Jurkat, Clone E6-1 (cell line): ENCODE measurements at regions not wholly inside any gene's neighbourhood (a gene's known extent, or its start where the extent isn't known, plus 50 kb on each side); places are given as distances from the start of the nearest gene placed in this dataset.

ENCODE experiments used
- DNase-seq: peaks from one replicate; pipeline ENCODE4 v3.0.0-alpha.2; 2011; ENCODE audit warnings: low read depth, low spot score
- H3K4me3 ChIP-seq: 2 replicates; pipeline ENCODE4 v1.5.1; 2011; ENCODE audit warnings: mild to moderate bottlenecking, low read length, control low read depth, moderate library complexity

DNA sequence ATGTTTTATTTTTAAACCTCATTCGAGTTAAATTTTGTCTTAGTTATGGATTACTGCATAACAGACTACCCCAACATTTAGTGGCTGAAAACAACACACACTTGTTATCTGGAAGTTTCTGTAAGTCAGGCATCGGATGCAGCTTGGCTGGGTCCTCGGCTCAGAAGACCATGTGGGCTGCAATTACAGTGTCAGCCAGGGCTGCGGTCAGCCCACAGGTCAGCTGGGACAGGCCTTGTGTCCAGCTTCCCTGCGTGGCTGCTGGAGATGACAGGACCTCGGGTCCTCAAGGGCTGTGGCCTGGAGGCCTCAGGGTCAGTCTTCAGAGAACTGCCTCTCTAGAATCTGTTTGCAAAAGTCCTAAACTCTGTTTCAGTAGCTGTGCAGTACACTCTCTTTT, 219.0 kb upstream of the IRX1 start:
- no peak overlapping the region for H3K4me3 ChIP-seq
- no peak for DNase-seq

DNA sequence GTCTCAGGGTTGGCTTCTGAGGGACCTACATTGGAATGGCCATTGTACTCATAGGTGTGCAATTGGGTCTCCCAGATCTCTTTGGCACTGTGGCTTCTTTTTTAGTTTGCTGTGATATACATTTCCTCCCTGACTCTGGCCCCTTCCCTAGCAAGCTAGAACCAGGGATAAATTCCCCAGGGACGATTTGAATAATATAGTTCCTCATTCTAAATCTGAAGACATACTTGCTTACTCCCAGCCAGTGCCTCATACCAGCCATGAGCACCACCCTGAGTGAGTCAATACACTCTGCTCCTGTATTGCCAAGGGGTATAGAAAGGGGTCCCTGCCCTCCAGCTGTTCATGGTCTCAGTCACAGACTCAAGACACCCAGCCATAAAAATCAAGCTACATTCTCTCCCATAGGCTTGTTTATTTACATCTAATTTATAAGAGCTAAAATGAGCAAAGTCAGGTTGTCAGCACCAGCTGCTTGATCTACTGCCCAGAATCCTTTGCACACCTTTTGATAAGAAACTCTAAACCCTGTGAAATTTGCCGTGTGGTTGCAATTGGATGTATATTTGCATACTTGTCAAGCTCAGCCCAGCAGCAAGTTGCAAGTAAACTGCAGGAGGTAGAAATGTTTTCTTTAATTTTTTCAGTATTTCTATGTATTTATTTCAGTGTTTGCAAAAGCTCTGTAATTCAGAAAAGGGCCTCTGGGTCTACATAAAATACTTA, 219.9 kb upstream of the IRX1 start:
- no peak for DNase-seq

DNA sequence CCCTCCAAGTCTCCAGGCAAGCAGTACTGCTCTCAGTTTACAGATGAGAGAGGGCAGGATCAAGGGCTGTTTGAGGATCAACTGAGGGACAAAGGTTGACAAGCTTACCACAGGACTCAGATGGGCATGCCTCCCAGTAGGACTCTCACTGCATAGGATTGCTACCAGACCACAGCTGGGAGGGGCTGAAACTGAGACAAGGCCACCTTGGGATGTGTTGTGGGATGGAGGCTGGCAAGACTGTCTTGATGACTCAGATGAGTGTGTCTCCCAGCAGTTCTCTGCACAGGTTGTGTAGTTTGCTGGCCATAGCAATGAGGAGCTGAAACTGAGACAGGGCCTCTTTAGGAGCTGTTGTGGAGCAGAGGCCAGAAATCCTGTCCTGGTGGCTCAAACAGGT, 222.2 kb upstream of the IRX1 start:
- DNase-seq = no peak
- H3K4me3 ChIP-seq = no peak overlapping the region

More for the DNA sequence above, 219.9 kb upstream of the IRX1 start:
- no peak overlapping the region for H3K4me3 ChIP-seq

DNA sequence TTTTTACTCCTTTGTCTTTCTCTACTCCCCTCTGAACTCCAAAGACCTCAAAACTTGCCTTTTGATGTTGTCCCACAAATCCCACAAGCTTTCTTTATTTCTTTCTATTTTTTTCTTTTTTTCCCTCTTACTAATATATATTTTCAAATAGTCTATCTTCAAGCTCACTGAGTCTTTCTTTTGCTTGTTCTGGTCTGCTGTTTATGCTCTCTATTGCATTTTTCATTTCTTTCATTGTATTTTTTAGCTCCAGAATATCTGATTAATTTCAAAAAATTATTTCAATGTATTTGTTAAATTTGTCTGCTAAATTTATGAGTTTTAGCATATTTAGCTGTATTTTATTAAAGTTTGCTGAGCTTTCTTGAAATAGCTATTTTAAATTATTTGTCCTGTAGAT, 223.3 kb upstream of the IRX1 start:
- DNase-seq = no peak
- H3K4me3 ChIP-seq = no peak overlapping the region

DNA sequence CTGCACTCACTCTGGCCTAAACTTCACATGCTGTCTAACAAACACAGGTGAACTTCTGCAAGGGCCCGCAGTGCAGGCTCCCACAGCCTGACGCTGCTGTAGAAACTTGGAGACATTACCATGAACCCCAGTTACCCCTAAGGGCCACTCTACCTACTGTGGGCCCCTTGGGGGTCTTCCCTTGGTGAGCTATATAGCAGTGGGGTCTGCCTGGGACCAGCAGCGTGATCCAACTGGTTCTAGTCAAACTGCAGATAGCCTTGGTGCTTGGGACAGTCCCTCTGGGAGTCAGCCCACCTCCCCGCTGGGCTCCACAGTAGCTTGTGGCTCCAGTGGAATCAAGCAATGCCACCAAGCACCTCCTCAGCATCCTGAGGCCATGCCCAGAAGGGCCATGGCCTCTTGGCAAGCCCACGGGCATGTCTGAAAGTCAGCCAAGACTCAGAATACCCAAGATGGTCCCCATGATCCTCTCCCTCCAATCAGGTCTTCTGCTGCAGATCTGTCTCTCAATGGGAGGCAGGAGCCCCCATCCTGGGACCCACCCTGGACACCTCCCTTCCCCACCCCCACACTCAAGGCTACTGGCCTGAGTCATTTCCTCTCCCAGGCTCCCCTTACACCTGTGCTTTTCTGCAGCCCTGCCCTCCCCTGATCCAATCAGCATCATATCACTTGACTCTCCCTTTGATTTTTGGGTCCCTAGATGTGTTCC, 230.0 kb upstream of the IRX1 start:
- no peak overlapping the region for H3K4me3 ChIP-seq
- no peak for DNase-seq

DNA sequence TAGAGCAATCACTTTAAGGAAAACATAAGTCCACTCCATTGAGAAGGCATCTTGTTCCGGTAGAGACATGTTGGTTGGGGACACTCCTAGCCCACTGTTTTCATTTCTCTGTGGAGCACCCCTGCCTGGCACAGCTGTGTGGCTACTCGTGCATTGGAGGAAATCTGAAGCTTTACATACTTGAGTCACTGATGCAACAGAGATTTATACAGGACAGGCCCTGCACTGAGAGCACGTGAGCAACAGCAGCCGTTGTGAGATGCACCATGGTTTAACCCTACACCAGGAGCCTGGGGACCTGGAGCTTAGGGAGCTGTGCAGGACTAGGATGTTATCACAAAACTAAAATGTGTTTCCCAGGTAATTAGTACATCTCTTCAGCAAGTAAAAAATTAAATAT, 230.7 kb upstream of the IRX1 start:
- no peak for DNase-seq
- no peak overlapping the region for H3K4me3 ChIP-seq

DNA sequence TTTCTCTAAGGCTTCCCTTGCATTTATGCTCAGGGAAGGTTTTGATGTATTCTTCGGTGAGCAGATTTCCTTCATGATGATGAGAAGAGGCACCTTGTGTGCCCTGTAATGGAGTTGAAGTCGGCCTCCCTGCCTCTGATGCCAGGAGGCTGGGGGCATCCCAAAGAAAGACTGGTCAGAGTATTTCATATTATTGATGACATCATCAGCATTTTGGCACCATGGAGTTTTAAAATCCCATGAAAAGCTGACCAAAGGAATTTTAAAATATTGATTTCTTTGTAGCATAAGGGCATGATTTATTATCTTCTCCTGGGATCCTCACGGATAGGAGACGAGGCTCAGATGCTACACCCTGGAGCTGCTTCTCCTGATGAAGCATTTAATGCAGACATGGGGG, 231.2 kb upstream of the IRX1 start:
- DNase-seq = no peak
- H3K4me3 ChIP-seq = no peak overlapping the region

DNA sequence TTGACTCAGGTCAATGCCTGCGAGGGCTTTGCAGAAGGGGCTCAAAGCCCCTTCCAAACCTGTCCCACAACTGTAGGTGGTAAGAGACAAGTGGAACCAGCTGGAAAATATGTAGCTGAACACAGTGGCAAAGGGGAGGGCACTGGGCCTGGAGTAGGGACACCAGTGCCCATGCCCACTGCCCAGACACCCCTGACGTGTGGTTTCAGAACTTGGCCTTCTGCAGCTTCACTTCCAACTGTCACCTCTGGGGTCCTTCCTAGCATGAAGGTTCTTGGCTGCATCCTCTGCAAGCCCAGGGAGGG, 233.1 kb upstream of the IRX1 start:
- DNase-seq = no peak
- H3K4me3 ChIP-seq = no peak overlapping the region

DNA sequence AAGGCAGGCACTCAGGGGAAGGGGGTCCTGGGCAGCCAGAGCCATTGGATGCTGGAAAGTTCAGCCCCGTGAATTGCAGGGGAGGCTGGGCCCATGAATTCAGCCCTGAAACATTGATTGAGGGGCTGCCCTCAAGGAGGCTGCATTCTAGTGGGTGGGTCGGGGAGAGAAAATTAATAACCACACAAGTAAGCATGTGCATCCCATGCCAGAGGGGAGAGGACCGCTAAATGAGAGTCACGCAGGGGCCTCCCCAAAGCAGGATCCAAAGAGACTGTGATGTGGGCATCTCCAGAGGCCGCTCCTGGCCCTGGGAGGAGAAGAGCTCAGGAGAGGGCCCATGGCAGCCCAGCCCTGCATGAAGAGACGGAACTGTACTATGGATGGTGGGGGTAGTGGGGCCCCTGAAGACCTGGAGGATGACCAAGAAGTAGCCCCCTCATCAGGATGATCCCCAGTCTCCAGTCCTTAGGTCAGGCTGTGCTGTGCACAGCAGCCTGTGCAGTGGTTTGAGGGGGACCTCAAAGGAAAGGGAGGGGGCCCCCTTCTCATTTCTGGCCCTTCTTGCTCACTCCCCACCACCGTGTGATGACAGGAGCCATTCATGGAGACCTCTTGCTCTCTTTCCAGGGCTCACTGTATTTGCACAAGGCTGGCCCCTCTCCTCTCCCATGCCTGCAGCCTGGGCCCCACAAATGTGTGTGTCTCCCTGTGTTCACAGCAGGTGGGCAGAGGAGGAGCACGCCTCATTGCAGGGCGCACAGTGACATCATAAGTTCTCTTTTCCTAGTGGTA, 233.6 kb upstream of the IRX1 start:
- no peak overlapping the region for H3K4me3 ChIP-seq
- no peak for DNase-seq

DNA sequence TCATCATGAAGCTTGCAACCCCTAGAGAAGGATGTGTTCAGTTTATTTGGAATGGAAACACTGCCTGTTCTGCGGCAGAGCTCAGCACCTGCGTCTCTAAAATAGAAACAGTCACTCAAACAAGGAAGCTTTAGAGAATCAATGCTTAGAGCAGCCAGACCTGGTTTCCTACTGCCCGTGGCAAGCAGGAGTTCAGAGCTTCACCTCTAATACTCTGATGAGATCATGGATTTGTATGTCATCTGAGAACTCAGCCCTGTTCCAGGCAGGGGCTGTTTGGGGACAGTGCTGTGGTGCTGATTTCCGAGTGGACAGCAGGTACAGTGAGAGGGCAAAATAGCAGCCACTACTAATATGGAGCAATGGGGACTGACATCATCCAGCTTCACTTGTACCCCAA, 236.0 kb upstream of the IRX1 start:
- no peak overlapping the region for H3K4me3 ChIP-seq
- no peak for DNase-seq

DNA sequence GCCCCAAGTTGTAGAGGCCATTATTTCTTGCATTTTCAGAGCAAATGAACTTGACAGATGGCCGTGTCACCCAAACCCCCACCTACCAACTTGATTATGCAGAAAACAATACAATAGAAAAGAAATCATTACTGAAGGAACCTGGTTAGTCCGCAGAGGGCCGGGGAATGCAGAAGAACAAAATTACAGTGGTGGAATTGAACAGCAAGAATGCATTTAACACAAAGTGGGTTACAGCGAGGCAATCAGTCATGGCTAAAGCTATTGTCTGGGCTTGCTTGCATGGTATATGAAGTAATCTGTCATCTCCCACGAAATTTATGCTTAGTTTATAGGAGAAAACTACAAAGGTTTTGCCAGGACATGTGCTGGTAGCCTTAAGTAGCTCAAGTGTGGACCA, 238.3 kb upstream of the IRX1 start:
- DNase-seq = no peak
- H3K4me3 ChIP-seq = no peak overlapping the region

DNA sequence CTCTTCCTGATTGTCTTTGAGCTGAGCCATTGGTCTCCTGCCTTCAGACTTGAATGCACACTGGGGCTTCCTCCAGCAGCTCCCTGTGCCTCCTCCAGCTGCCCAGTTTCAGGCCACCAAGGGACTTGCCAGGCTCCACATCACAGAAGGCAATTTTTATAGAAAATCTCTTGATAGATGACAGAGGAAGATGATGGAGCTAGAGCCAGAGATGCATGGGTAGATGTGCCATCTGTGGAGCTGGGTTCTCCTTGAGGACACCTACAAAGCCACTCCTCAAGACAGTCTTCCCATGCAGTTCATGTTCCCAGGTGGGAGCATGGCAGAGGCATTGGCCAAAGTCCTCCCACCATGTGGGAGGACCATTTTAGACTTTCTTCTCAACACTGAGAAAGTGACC, 239.6 kb upstream of the IRX1 start:
- no peak for DNase-seq
- H3K4me3 ChIP-seq = no peak overlapping the region

DNA sequence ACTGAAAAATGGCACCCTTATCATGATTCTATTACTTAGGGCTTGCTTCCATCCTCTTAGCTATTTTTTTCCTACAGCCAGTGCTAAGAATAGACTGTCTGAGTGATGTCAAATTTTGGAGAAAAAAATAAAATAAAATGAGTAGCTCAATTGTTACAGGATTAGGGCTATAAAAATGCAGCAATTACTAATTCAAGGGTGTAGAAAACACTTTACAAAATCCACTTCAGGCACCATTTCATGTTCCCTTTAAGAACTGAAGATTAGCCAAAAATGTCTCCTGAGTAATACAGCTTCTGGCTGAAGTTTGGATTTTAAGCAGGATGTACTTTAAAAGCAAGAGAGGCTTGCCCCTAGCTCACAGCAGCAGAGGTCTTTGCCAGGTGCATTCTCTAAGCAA, 240.5 kb upstream of the IRX1 start:
- DNase-seq = no peak
- H3K4me3 ChIP-seq = no peak overlapping the region

DNA sequence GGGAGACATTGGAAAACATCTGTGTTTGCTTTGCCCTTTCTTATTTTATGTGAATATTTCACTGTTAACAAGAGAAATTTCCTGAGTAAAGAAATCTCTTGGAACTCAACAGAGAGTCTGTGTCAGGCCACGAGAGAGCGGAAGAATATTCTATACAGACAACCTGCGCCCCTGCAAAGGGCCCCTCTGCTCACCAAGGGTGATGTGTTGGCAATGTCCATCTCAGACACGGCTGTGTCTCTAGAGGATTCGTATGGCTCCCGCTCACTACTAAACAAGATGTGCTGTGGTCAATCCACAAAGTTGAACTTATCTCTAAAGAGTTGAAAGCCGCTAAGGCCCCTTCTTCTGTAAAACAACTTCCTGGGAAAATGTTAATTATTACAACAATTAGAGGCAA, 241.0 kb upstream of the IRX1 start:
- no peak for DNase-seq
- H3K4me3 ChIP-seq = no peak overlapping the region

DNA sequence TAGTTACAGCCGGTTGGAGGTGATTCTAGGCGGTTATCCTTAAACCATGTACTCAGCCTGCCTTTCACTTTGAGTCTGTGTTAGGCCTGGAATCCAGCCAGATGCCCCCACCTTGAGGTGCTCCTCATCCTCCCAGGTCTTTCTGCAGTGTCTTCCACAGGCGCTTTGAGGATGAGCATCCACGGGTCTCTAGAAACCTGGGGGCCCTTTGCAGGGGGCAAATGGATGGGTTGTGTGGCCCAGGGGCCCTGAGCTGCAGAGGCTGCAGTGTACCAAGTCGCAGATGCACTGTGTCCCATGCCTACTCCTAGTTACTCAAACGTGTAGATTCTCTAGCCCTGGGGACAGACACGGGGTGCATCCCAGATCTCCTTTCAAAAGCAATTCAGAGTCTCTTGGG, 242.1 kb upstream of the IRX1 start:
- no peak for DNase-seq

DNA sequence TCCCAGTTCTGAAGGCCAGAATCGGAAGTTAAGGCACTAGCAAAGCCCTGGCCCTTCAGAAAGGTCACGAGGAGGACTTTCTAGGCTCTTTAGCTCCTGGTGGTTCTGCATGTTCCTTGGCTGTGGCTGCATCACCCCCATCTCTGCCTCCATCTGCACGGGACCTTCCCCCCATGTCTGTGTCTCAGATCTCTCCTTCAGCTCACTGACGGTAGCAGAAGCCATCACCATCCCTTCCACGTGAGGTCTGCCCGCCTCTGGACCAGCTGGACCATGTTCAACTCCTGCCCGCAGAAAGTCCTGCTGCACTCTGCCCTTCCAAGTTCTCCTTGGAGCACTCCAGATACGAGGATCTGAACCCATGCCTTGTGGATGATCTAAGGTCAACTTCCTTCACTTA, 242.9 kb upstream of the IRX1 start:
- no peak for DNase-seq
- no peak overlapping the region for H3K4me3 ChIP-seq

More for the DNA sequence above, 242.1 kb upstream of the IRX1 start:
- no peak overlapping the region for H3K4me3 ChIP-seq

DNA sequence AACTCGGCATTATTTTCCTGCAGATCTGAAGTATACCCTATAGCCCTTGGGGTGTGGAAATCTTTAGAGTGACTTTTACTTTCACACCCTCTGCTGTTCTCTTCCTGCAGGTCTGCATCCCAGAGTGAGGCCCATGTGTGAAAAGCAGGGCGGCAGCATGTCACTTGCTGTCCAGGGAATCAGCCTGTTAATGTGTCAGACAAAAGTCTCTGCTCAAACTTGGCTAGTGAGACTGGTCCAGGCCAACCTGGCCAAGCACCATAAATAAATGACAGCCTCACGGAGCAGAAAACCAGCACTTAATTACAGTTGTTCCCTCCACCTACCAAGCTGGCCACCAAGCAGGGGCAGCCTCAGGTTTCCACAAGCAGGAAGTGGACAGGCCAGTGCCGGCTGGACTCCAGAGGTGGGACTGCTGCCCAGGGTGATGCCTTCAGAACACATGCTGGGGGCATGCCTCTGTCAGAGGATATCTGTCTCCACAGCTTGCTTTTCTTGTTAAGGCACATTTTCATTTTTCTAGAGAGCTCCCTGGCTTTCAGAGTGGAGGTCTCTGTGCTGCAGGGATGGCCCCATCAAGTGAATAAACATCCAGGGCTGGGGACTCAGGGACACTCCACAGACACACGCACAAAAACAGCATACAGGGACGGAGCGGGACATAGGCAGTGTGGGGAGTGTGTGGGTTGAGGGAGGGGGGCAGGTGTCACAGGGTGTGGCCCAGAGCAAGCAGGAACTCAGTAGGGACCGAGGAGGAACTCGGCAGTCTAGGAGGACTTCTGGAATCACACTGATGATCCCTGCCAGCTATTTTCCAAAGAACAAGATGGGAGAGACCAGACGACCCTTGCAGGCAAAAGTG, 243.8 kb upstream of the IRX1 start:
- no peak for DNase-seq
- H3K4me3 ChIP-seq = no peak overlapping the region

DNA sequence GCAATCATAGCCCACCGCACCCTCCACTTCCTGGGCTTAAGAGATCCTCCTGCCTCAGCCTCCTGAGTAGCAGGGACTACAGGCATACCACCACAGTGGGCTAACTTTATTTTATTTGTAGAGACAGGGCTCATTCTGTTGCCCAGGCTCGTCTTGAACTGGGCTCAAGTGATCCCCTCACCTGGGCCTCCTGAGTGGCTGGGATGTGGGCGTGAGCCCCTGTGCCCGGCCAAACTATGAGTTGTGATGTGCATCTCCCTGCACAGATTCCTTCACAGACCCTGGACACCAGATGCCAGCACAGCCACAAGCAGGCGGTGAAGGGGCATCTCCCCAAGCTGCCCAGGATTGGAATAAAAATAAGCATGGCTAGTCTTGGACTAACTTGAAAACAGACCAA, 244.9 kb upstream of the IRX1 start:
- DNase-seq = no peak

DNA sequence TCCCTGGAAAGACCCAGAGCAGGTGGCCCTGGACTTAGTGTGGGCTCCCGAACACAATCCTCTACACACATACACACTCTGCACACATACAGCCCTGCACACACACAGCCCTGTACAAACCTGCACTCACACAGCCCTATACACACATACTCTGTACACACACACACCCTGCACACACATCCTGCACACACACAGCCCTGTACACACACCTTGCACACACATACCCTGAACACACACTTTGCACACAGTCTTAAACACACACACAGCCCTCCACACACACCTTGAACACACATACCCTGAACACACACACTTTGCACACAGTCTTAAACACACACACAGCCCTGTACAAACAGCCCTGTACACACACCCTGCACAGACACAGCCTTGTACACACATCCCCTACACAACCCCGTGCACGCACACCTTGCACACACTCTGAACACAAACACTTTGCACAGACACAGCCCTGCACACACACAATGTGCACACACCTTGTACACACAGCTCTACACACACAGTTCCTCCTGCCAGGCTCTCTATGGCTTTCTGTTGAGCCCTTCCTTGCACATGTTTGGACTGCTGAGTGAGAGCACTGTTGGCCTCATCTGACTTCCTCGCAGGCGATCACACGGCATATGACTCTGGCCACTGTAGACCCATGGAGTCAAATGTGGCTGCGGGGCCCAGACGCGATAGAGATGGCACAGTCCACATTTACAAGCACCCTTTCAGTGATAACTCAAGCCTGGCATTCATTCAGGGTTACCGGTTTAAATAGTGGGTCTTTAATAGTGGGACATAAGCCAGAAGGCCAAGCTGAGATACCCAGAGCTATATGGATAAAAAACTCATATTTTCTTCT, 245.7 kb upstream of the IRX1 start:
- H3K4me3 ChIP-seq = no peak overlapping the region

More for the DNA sequence above, 244.9 kb upstream of the IRX1 start:
- H3K4me3 ChIP-seq = no peak overlapping the region

More for the DNA sequence above, 245.7 kb upstream of the IRX1 start:
- no peak for DNase-seq
